ENCODE measurements at regions not wholly inside any gene's neighbourhood (a gene's known extent, or its start where the extent isn't known, plus 50 kb on each side); places are given as distances from the start of the nearest gene placed in this dataset.
"Not testable (repeated sequence)": the region's sequence is repeated elsewhere in the genome, so short reads cannot be mapped to it uniquely, and the experiment has no call there.

DNA sequence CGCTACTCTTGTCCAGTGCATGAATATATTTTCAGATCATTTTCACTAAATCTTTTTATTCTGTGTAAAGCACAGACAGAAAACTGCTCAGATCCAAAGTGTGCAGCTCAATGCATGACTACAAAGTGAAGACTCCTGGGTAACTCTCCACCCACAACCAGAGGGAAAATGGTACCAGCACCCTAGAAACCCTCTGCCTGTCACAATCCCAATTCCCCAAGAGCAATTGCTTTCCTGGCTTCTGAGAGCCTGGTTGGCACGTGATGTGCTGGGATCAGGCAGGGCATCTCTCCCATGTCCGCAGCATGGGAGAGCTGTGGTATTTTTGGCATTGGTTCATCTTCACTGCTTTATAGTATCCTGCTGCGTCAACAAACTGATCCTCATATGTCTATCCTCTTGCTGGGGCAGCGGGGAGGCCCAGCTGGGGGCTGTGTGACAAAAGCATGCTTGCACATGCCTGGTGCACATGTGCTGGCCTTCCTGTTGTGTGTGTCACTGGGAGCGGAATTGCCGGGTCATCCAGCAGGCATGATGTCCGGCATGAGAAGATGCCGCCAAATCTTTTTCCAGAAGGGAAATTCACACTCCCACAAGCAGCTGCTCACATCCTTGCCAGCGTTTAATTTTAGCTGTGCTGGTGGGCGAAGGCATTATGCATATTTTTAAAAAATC is 278.9 kb upstream of the FOXF1 start:
- no peak for DNase-seq (ENCODE audit: low read depth)

DNA sequence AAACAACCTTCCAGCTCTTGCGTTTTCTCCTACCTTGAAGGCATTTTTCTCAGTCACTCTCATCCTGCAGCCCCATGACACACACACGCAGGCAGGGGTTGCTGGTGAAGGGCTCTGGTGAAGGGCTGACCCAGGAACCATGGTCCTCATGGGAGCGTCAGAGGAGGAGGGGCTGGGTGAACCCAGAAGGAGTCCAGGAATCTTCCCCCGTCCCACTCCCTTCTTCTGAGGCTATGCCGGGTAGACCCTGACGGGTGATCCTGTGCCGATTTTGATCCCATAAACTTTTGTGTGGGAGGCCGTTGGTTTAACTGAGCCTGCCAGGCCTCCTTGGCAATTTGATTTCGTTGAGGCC is 278.4 kb upstream of the FOXF1 start:
- no peak for DNase-seq (ENCODE audit: low read depth)

DNA sequence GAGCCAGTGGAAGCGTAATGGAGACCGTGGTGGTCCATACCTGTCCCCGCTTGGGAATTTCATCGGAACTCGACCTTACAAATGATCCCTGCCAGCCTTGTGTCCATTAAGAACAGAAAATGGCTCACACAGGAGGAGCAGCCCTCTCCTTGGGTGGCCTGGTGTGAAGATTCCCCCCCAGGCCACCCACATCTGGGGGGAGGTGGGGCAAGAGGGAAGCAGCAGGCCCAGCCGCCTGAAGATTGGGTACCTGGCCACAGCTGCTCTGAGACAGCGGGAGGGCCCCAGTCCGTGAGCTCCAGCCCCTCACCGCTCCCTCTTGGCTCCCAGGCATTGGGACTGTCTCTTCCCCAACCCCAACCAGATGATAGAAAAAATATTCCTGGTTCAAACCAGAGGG is 277.8 kb upstream of the FOXF1 start:
- DNase-seq (ENCODE audit: low read depth) = no peak

DNA sequence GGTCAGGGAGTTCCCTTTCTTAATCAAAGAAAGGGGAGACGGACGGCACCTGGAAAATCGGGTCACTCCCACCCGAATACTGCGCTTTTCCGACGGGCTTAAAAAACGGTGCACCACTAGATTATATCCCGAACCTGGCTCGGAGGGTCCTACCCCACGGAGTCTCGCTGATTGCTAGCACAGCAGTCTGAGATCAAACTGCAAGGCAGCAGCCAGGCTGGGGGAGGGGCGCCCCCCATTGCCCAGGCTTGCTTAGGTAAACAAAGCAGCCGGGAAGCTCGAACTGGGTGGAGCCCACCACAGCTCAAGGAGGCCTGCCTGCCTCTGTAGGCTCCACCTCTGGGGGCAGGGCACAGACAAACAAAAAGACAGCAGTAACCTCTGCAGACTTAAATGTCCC is 276.8 kb upstream of the FOXF1 start:
- DNase-seq (ENCODE audit: low read depth) = not testable (repeated sequence)

DNA sequence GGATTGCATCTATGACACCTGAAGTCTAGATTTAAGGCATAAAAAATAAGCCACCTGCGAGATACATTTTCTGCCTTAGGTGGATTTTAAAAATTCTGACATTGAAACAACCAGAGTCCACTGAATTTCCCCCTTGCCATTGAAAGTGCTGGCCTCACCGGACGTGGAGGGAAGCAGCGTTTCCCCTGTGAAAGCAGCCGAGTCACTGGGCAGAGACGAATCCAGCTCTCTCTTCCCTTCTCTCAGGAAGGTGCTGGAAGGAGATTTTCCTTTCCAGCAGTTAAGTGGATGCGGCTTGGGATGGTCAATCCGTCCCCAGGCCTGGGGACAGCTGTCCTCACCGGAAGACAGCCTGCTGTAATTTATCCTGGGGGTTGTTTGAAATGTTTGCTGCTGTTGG is 270.9 kb upstream of the FOXF1 start:
- no peak for DNase-seq (ENCODE audit: low read depth)

DNA sequence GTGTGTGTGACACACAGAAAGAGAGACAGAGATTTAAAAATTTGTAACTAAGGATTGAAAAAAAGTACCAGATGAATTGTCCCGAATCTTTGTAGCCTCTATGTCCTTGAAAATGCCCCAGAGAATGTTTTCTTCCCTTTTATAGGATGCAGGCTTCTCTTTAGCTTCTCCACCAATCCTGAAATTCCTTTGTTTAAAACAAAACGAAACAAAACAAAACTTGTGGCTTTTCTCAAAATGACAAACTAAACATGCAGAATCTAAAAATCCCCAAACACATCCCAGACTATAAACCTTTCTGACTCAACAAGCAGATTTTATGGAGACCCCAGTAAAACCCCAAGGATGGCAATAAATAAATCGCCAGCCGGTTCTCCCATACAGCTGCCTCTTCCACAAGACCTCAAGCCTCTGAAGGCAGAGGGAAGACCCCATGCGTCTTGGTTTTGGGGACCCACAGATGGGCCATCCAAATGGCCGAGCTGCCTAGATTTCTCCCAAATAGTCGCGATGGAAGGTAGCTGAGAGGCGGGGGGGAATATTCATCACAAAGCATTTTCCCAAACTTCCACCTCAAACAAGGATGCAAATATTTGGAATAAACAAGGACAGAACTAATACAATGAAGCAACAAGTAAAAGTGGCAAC is 269.5 kb upstream of the FOXF1 start:
- no peak for DNase-seq (ENCODE audit: low read depth)

DNA sequence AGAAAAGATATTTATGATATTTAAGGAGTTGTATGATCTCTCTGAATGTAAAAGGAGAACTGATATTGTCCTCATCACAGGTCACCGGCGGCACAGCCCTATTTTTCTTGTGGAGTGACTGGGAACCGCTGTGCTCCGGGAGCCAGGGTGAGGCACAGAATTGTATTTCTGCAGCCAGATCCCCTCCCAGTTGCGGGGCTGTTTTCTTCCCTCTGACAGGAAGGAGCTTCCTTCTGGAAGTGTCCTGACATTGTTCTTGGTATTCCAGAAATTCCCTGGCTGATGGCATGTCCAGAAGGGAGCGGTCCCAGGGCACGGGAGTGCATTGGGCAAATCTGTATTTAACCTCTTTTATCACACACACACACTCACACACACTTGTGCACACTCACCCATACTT is 268.6 kb upstream of the FOXF1 start:
- no peak for DNase-seq (ENCODE audit: low read depth)

DNA sequence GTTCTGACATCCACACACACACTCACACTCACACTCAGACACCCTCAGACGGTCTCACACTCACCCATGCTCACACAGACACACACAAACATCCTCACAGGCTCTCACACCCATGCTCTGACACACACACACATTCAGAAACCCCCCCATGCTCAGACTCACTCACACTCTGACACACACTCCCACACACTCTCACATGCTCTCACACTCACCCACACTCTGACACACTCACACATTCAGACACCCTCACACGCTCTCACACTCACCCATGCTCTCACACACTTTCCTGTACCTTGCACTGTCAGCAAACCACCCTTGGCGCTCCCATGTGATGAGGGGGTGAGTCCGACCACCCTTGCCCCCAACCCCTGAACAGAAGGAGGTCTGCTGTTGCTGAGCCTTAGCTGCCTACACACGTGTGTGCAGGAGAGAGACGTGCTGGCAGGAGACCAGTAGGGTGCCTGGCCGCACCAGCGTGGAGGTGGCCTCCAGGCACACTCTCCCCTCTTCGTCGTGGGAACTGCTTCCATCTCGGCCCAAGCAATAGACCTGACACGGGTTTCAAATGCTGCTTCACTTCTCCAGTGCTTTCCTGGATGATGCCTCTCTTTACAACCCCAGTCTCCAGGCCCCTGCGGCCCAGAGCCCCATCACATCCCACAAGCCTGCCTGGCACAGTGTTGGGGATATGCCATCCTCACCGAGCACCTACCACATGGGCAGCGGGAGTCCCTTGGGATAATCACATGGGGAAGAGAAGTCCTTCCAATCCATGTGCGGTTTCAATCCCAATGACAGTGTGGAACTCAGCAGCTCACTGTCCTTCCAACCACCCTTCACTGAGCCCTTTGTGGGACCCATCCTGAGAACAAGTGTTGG is 267.8 kb upstream of the FOXF1 start:
- no peak for DNase-seq (ENCODE audit: low read depth)

DNA sequence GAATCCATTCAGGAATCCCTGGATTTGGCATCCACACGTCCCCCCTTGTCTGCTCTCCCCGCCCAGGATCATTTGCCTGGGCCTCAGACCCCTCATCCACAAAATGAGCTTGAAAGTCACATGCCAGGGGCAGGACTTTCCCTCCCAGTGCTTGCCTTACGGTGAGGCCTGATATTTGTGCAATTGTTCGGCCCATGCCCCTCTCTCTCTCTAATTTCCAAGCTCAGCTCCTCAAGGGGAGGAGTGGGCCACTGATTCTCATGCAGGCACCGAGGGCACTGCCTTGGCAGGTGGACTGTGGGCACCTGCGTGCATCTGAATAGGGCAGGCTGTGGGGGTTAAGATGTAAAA is 267.2 kb upstream of the FOXF1 start:
- DNase-seq (ENCODE audit: low read depth) = no peak

DNA sequence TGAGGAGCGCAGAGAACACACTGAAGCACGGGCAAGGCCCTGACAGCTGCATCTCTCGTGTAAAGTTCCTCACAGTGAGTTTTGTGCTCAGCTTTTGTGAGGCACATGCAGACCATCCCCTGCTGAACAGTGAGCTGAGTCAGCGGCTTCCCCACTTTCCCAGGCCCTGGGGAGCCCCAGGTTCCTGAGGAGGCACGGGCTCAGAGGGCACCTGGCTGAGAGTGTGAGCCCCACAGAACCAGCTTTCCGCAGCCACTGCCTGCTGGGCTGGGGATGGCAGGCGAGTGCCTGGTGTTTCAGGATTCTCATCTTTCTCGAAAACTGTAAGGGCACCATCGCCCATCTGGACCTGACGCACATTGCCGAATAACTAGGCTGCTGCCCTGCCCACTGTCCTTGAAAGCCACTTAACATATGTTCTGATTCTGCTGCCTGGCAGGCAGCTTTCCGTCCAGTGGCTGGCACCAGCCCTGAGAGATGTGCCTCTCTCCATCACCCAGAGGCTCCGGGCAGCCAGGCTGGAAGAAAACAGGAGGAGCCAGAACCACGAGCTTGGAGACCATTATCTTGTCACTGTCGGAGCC is 266.7 kb upstream of the FOXF1 start:
- no peak for DNase-seq (ENCODE audit: low read depth)

DNA sequence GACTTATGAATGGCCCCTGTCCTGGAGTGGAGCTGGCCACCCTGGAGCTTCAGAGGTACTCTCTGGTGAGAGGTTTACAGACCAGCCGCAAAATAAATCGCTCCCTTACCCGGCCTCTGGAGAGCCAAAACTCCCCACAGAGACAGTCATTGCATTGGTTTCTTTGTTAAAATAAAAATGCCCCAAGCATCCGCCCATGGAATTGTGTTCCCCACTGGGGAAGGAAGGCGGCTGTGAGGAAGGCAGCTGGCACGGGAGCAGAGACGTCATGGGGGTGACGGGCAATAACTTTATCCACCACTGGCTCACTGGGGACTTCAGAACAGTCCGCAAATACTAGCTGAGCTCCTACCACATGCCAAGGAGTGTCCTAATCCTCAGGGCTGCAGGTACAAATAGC is 266.2 kb upstream of the FOXF1 start:
- no peak for DNase-seq (ENCODE audit: low read depth)

DNA sequence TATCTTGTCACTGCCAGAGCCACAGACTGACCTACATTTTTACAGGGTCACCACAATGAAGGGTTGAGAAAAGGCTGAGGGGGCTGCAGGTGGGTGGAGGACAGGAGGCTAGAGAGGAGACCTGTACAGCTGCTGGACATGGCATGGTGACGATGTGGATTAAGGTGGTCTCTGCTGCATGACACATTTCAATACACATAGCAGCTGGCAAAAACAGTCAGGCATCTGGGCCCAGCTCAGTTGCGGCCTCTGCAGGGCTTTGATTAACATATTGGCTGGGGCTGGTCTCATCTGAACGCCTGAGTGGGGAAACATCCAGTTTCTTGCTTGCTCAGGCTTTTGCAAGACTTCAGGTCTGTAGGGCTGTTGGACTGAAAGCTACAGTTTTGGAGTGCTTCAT is 265.4 kb upstream of the FOXF1 start:
- DNase-seq (ENCODE audit: low read depth) = no peak

DNA sequence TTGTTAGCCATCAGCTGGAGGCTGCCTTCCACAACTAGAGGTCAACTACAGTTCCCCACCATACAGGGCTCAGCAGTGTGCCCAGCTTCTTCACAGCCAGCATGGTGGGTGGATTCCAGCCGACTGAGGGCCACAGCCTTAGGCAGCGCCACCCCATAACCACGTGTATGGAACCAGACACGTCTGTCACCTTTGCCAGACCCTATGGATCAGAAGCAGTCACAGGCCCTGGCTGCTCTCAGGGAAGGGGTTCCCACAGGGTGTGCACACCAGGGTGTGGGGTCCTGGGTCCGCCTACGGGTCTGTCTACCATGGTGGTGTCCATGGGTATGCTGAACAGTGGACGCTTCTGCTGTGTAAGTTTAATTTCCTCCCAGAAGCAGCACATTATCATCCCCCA is 265.0 kb upstream of the FOXF1 start:
- DNase-seq (ENCODE audit: low read depth) = no peak

DNA sequence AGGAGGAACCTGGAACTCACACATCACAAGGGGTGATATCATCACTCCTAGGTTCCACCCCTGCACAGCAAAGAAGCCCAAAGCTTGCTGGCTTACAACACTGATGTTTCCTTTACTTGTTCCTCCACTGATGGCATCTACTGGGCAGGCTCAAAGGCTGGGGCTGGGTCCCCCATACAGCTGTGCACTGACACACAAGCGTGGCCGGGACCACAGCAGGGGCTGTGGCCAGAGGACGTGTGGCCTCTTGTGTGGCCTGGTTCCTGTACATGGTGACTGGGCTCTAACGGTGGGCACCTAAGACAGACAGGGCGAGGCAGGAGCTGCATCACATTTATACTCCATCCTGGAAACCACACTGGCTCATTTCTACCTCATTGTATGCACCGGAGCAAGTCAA is 264.4 kb upstream of the FOXF1 start:
- no peak for DNase-seq (ENCODE audit: low read depth)

DNA sequence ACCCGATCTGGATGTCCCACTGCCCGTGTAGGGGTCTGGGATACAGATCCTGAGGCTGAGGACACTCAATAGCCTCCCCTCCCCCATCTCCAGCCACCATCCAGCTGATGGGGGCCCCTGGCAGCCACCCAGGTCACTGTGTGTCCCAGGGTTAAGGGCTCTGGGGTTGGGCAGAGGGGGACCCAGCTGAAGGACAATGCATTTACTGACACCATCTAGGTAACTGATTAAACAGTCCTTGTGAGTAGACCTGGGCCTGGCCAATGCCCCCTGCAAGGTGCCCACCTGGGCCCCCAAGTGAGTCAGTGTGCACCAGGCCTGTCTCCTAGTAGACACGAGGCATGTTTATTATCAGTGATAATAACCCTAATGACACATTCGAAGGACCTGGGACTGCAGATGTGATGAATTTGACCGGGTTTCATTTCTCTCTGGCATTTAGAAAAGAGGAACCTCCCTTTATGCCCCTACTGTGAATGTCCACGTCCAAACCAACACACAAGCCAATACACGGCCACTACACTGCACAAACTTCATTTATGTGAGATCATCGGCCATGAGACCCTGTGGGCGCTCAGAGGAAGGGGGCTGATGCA is 261.9 kb upstream of the FOXF1 start:
- DNase-seq (ENCODE audit: low read depth) = no peak

DNA sequence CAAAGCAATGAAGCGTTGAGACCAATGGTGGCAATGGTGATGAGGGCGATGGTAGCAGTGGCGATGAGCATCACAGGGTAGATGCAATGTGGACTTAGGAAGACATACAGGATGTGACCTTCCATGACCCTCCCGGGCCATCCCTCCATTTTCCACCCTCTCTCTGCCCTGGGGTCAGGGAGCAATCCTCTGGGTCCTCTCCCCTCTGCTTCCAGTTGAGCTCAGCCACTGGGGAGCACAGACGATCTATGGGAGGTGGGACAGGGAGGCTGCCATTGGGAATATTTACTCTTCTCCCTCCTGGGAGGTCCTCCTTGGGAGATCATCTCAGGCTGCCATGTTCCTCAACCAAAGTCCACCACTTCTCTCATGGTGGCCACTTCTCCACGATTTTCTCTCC is 260.7 kb upstream of the FOXF1 start:
- no peak for DNase-seq (ENCODE audit: low read depth)

DNA sequence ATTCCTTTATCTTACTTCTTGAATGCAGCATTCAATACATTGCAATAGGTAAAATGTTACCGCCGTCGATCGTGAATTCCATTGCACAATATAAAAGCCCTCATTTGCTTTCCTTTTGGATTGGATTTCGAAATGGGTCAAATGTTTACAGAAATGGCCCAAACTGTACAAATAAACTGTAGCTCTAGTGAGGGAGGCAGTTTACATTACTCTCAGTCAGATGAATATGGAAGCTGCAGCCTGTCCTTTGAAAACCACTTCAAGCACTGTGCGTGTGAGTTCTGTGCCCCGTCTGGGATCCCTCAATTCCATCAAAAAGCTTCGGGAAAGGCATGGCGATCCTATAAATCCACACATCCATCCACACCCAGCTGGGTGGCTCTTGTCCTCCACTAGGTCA is 258.6 kb upstream of the FOXF1 start:
- no peak for DNase-seq (ENCODE audit: low read depth)

DNA sequence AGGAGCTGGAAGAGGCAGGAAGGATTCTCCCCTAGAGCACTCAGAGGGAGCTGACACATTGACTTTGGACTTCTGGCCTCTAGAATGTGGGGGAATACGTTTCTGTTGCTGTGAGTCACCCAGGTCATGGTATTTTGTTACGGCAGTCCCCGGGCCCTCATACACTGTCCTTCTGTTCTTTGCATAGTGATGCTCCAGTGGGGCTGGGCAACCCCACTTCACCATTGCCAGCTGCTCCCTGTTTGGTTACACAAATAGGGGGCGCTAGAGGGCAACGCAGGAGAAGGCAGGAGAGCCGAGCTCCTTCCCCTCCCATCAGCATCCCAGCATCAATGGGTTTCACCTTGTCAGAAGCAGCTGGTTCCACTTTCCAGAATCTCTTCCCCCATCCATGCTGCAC is 257.7 kb upstream of the FOXF1 start:
- no peak for DNase-seq (ENCODE audit: low read depth)

DNA sequence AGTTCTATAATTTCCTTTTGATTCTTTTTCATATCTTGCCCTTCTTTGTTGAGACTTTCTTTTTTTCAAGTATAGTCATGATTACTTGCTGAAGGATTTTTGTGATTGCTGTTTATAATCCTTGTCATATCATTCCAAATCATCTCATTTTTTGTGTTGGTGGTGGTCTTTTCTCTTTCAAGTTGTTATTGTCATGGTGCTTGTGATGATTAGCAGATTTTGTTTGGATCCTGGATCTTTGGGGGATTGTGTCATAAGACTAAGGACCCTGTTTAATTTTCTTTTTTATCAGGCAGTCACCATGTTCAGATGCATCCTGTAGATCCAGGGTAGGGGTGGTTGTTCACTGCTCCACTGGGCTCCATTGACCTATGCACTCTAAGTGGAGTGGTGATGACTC is 254.4 kb upstream of the FOXF1 start:
- no peak for DNase-seq (ENCODE audit: low read depth)

DNA sequence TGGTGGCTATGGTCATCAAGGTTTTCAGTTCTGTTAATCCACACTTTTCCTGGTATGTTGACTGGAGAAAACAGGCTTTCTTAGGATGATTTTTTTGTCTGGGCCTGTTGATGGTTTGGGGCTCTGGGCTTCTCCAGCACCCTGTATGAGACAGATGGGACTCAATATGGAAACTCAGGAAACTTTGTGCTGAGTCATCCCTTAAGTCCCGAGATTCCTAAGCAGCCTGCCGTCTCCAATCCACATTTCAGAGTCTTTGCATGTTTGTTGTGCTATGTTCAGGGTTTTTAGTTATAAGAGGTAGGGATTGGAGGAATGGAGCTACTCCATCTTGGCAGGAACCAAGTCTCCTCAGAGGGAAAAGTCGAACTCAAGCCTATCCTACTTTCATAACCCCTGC is 253.3 kb upstream of the FOXF1 start:
- no peak for DNase-seq (ENCODE audit: low read depth)

DNA sequence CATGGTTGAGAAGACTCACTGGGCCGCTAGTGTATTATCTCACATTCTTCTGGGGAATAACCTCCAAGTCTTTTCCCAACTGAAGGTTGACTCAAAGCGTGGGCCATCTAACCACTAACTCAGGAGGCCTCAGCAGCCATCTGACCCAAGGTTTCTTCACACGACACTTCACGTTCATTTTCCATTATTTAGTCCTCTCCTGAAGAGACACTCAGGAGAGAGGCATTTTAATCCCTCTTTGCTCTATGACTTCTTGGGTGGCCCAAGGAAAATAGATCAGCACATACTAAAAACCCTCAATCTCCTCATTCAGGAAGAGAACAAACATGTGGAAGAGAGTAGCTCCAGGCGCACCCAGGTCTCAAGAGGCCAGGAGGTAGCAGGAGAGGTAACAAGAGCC is 252.8 kb upstream of the FOXF1 start:
- no peak for DNase-seq (ENCODE audit: low read depth)

DNA sequence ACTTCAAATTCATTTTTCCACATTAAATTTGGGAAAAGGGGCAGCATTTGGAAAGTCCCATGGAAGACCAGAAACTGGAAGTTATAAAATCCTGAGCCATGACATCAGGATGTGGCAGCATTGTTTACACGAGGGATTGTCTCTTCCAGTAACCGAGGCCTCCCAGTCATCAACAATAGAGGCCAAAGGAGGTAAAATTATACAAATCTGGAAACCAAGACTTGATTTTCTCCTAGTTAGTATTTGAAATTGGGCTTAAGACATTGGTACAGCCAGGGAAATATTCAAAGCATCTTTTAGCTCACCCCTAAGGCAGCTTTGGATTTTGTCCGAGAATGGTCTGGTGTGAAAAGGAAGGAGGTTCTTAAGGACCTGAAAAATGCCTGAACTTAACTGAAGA is 251.6 kb upstream of the FOXF1 start:
- DNase-seq (ENCODE audit: low read depth) = no peak

DNA sequence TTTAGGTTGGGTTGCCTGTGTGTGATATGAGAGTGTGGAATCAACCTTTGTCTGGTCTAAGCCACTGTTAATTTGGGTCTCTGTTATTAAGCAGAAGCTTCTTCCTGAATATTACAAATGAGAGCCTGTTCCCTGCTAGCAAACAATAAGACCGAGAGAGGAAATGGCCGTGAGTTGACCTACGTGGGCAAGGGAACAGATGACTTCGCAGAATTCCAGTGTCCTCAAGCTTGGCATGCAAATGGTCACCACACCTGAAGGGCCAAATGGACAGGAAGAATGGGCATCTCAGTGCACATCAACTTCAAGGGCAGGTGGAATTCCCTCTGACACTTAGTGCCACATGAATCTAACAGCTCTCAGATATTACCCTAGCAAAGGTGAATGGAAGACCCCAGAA is 250.8 kb upstream of the FOXF1 start:
- DNase-seq (ENCODE audit: low read depth) = no peak
